ENCODE measurements at regions not wholly inside any gene's neighbourhood (a gene's known extent, or its start where the extent isn't known, plus 50 kb on each side); places are given as distances from the start of the nearest gene placed in this dataset.

- ChIA-PET POLR2A (no interaction called here), CTCF (interaction anchor here (1.2 kb wide), 1 partner anchor 21 kb away, joined by 3 read pairs; no protein-coding TSS in a partner anchor), SMC1A (ENCODE audit: uncharacterized antibody, unreplicated experiment) (no interaction called here), RAD21 (ENCODE audit: unreplicated experiment) (no interaction called here)
- Histone ChIP-seq H3K27me3 (replicated peaks in 1 of 2; ENCODE audit: control insufficient read depth in 2 of 2, insufficient read depth in 2 of 2, low read length in 1 of 2) (peaks cover 0 to 1% of the 10 kb centered on the region in 2 experiments; a peak in 2 of 4 replicates), H3K9ac (ENCODE audit: control insufficient read depth, insufficient read depth, low read length) (no peak overlapping the region), H2AFZ (ENCODE audit: control insufficient read depth, low read depth, low read length) (no peak overlapping the region), H3K27ac (ENCODE audit: control insufficient read depth, insufficient read depth) (no peak overlapping the region), H3K4me2 (ENCODE audit: control insufficient read depth, insufficient read depth) (no peak overlapping the region), H4K20me1 (ENCODE audit: control insufficient read depth, insufficient read depth) (no peaks in the 10 kb centered on the region), H3K9me3 (replicated peaks; ENCODE audit: control insufficient read depth, insufficient read depth, low read length) (no peaks in the 10 kb centered on the region), H3K36me3 (ENCODE audit: control insufficient read depth in 2 of 2, insufficient read depth in 2 of 2, low read length in 1 of 2) (no peaks in the 10 kb centered on the region), H3K4me3 (no peak overlapping the region), H3K79me2 (ENCODE audit: control insufficient read depth, insufficient read depth, low read length) (no peaks in the 10 kb centered on the region), H3K4me1 (ENCODE audit: control insufficient read depth, insufficient read depth, low read length) (no peaks in the 10 kb centered on the region)
- WGBS (ENCODE audit: insufficient coverage, insufficient replicate concordance, low lambda C conversion rate, missing lambda C conversion rate), result 41% methylated on average over 8 of the region's 8 CpGs
- no TSS peak for BruUV-seq (replicated peaks)
- FAIRE-seq (no peak), ATAC-seq (no peak), DNase-seq (ENCODE audit: low read depth, low spot score) (no peak)
- in situ Hi-C loops (cut with MboI), result no loop called here
- intact Hi-C loops (cut with micrococcal nuclease; ENCODE audit: unreplicated experiment), result loop anchor here (5.0 kb wide), 1 partner anchor 144 kb away; no protein-coding TSS in a partner anchor
- TF ChIP-seq HDAC6 (IDR thresholded peaks at IDR 0.05; ENCODE audit: unreplicated experiment) (no peak), IKZF2 (IDR thresholded peaks at IDR 0.05) (no peak), ZZZ3 (IDR thresholded peaks at IDR 0.05; ENCODE audit: control insufficient read depth, insufficient read length, low read depth) (no peak), PKNOX1 (IDR thresholded peaks at IDR 0.05) (no peak), RELA (IDR thresholded peaks at IDR 0.05; ENCODE audit: borderline replicate concordance, partially characterized antibody) (no peak), MYB (IDR thresholded peaks at IDR 0.05; ENCODE audit: borderline replicate concordance, low read depth, low read length) (no peak), RAD51 (IDR thresholded peaks at IDR 0.05) (no peak), BCL3 (IDR thresholded peaks at IDR 0.05; ENCODE audit: borderline replicate concordance, insufficient read depth, low read depth, low read length, poor library complexity, severe bottlenecking) (no peak), ZNF384 (IDR thresholded peaks at IDR 0.05; ENCODE audit: borderline replicate concordance, low read depth, low read length) (no peak), HSF1 (IDR thresholded peaks at IDR 0.05; ENCODE audit: low read depth, low read length) (no peak), BCL11A (IDR thresholded peaks at IDR 0.05; ENCODE audit: low read depth, low read length) (no peak), BMI1 (IDR thresholded peaks at IDR 0.05; ENCODE audit: borderline replicate concordance) (no peak), ASH2L (IDR thresholded peaks at IDR 0.05; ENCODE audit: borderline replicate concordance, low read depth) (no peak), CREM (IDR thresholded peaks at IDR 0.05; ENCODE audit: low read depth) (no peak), GATAD2B (conservative IDR thresholded peaks at IDR 0.05; ENCODE audit: low read depth) (no peak), RCOR1 (conservative IDR thresholded peaks at IDR 0.05; ENCODE audit: low read depth, low read length) (no peak), SMAD5 (IDR thresholded peaks at IDR 0.05; ENCODE audit: low read depth) (no peak), JUNB (IDR thresholded peaks at IDR 0.05) (no peak), CBX3 (IDR thresholded peaks at IDR 0.05; ENCODE audit: borderline replicate concordance, low read depth) (no peak), IRF5 (IDR thresholded peaks at IDR 0.05; ENCODE audit: borderline replicate concordance) (no peak)
Observed at GRCh38 chr4:184961660-184962059, 56.6 kb upstream of the HELT start.
